OCI-LY1 (cell line): ENCODE measurements at regions not wholly inside any gene's neighbourhood (a gene's known extent, or its start where the extent isn't known, plus 50 kb on each side); places are given as distances from the start of the nearest gene placed in this dataset.

Experiments used
- H2AFZ ChIP-seq: fragments of 200-600 bp; sonication (generic), shearing (Covaris generic); 2 replicates; pipeline ENCODE4 v1.6.0; 2014; ENCODE audit warnings: antibody characterized with exemption, mild to moderate bottlenecking, low read length
- H3F3A ChIP-seq: fragments of 200-600 bp; sonication (generic), shearing (Covaris generic); 2 replicates; pipeline ENCODE4 v1.6.0; 2014; ENCODE audit warnings: mild to moderate bottlenecking, antibody characterized with exemption, low read length, moderate library complexity; ENCODE audit not compliant: insufficient read depth
- H3K27ac ChIP-seq: fragments of 200-600 bp; sonication (generic); 2 replicates; pipeline ENCODE4 v1.5.1; 2014; ENCODE audit warnings: low read length, mixed run types, mild to moderate bottlenecking, low read depth; ENCODE audit not compliant: poor library complexity, severe bottlenecking
- H3K27me3 ChIP-seq: fragments of 200-600 bp; sonication (generic); 2 replicates; pipeline ENCODE4 v1.6.0; 2014; ENCODE audit warnings: antibody characterized with exemption, mild to moderate bottlenecking, low read length, moderate library complexity; ENCODE audit not compliant: insufficient read depth
- H3K36me3 ChIP-seq: fragments of 200-600 bp; sonication (generic); 2 replicates; pipeline ENCODE4 v1.6.1; 2014; ENCODE audit warnings: mild to moderate bottlenecking, antibody characterized with exemption, low read length, moderate library complexity, mixed read lengths; ENCODE audit not compliant: insufficient read depth
- H3K4me1 ChIP-seq: fragments of 200-600 bp; sonication (generic); 2 replicates; pipeline ENCODE4 v1.5.1; 2014; ENCODE audit warnings: mild to moderate bottlenecking, low read length, moderate library complexity; ENCODE audit not compliant: insufficient read depth, severe bottlenecking
- H3K4me2 ChIP-seq: fragments of 200-600 bp; sonication (generic), shearing (Covaris generic); 2 replicates; pipeline ENCODE4 v1.6.1; 2014; ENCODE audit warnings: low read length
- H3K4me3 ChIP-seq: fragments of 200-600 bp; sonication (generic); 2 replicates; pipeline ENCODE4 v1.5.1; 2014; ENCODE audit warnings: low read length, low read depth, mild to moderate bottlenecking, mixed read lengths; ENCODE audit not compliant: poor library complexity, severe bottlenecking
- H3K79me2 ChIP-seq: fragments of 200-600 bp; shearing (Covaris generic); 2 replicates; pipeline ENCODE4 v1.6.1; 2016; ENCODE audit warnings: mixed run types, low read length, mixed read lengths; ENCODE audit not compliant: insufficient read depth
- H3K9ac ChIP-seq: fragments of 200-600 bp; sonication (generic), shearing (Covaris generic); 2 replicates; pipeline ENCODE4 v1.6.1; 2014; ENCODE audit warnings: mild to moderate bottlenecking, low read length, mixed read lengths
- H3K9me2 ChIP-seq: fragments of 200-600 bp; sonication (generic), shearing (Covaris generic); 2 replicates; pipeline ENCODE4 v1.6.1; 2014; ENCODE audit warnings: low read depth, mild to moderate bottlenecking, low read length, mixed read lengths
- H3K9me3 ChIP-seq: fragments of 200-600 bp; shearing (Covaris generic); 2 replicates; pipeline ENCODE4 v1.6.1; 2014; ENCODE audit warnings: low read length, mixed read lengths
- H4K20me1 ChIP-seq: fragments of 200-600 bp; sonication (generic), shearing (Covaris generic); 2 replicates; pipeline ENCODE4 v1.6.0; 2016; ENCODE audit warnings: mild to moderate bottlenecking, low read length; ENCODE audit not compliant: insufficient read depth
- EZH2 ChIP-seq: fragments of 200-600 bp; sonication (generic), shearing (Covaris generic); IDR thresholded peaks from 2 replicates; pipeline ENCODE4 v1.8.0; 2017; ENCODE audit warnings: borderline replicate concordance, mixed run types, mild to moderate bottlenecking, antibody characterized with exemption, low read length, moderate library complexity, mixed read lengths
- TF ChIP-seq, protein P1 (sequence below): fragments of 200-600 bp; sonication (generic), shearing (Covaris generic); IDR thresholded peaks from 2 replicates; pipeline ENCODE4 v1.5.1; 2017; ENCODE audit warnings: mild to moderate bottlenecking, antibody characterized with exemption, low read length, moderate library complexity, mixed read lengths

DNA sequence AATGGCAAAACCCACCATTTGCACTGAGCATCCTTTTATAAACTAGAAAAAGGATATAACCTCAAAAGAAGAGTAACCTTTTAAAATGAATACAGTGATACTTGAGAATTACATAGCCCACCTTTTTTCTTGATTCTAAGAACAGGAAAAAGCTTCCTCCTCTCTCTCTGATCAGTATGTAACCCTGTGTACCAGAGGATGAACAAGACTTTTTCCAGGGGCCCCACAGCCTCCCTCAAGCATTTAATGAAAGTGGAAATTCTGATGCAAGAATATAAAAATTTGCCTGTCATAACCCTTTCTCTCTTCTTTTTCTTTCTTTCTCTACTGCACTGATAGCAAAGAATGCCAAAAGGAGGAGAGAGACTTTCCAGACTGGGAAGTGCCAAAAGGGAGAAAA is 64.2 kb upstream of the BTN3A2 start:
- H3F3A ChIP-seq = no peaks in the 10 kb centered on the region

DNA sequence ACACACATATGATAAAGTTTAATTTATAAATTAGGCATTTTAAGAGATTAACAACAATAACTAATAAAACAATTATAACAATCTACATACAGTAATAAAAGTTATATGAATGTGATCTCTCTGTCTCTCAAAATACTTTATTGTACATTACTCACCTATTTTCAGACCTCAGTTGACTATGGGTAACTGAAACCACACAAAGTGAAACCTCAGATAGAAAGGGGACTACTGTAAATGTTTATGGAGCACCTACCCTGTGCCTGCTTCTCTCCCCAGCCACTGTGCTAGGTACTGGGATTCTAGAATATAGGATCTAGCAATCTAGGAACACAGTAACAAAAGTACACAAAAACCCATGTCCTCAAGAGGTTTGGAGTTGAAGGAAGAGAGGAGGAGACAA is 63.4 kb upstream of the BTN3A2 start:
- Histone ChIP-seq H3K9me3 (no peaks in the 10 kb centered on the region), H3F3A (no peaks in the 10 kb centered on the region), H4K20me1 (no peaks in the 10 kb centered on the region), H3K36me3 (no peaks in the 10 kb centered on the region), H3K27ac (no peak overlapping the region), H3K4me2 (no peak overlapping the region), H2AFZ (no peak overlapping the region), H3K4me3 (no peak overlapping the region), H3K9me2 (no peaks in the 10 kb centered on the region), H3K4me1 (peaks cover 24% of the 10 kb centered on the region), H3K27me3 (no peaks in the 10 kb centered on the region), H3K9ac (no peak overlapping the region), H3K79me2 (no peaks in the 10 kb centered on the region)
- TF ChIP-seq, protein P1, sequence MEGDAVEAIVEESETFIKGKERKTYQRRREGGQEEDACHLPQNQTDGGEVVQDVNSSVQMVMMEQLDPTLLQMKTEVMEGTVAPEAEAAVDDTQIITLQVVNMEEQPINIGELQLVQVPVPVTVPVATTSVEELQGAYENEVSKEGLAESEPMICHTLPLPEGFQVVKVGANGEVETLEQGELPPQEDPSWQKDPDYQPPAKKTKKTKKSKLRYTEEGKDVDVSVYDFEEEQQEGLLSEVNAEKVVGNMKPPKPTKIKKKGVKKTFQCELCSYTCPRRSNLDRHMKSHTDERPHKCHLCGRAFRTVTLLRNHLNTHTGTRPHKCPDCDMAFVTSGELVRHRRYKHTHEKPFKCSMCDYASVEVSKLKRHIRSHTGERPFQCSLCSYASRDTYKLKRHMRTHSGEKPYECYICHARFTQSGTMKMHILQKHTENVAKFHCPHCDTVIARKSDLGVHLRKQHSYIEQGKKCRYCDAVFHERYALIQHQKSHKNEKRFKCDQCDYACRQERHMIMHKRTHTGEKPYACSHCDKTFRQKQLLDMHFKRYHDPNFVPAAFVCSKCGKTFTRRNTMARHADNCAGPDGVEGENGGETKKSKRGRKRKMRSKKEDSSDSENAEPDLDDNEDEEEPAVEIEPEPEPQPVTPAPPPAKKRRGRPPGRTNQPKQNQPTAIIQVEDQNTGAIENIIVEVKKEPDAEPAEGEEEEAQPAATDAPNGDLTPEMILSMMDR = no peak
- no peak for TF ChIP-seq EZH2

More for the DNA sequence above, 64.2 kb upstream of the BTN3A2 start:
- H3K27me3 ChIP-seq = no peaks in the 10 kb centered on the region
- no peaks in the 10 kb centered on the region for H3K9me3 ChIP-seq
- no peak overlapping the region for H2AFZ ChIP-seq
- no peaks in the 10 kb centered on the region for H4K20me1 ChIP-seq
- H3K4me3 ChIP-seq = no peak overlapping the region
- no peak overlapping the region for H3K27ac ChIP-seq
- no peak for TF ChIP-seq EZH2
- TF ChIP-seq, protein P1 = no peak
- H3K9ac ChIP-seq = no peak overlapping the region
- peaks cover 23% of the 10 kb centered on the region for H3K4me1 ChIP-seq
- no peaks in the 10 kb centered on the region for H3K36me3 ChIP-seq
- H3K79me2 ChIP-seq = no peaks in the 10 kb centered on the region
- H3K9me2 ChIP-seq = no peaks in the 10 kb centered on the region
- no peak overlapping the region for H3K4me2 ChIP-seq

DNA sequence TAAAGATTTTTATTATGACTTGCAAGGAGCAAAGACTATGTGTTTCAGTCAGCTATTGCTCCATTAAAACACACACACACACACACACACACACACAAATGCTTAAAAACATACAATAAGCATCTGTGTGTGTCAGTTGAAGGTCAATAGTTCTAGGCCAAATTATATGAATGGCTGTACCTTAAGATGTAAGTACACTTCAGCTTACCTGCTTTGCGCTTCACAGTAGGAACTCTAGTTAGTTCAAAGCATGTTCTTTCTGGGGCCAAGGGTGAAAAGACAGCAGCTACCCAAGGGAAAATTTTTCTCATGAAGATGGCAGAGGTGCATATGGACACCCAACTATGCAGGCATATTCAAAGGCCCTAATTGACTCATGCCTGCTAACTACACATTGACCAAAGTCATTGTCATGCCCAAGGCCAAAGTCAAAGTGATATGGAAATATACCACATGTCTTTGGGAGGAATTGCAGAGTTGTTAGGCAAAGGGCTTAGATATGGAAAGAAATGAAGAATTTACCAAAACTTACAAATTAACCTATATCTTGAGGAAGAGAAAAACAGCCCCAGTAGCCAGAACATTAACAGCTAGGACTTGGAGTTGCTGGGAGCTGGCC is 61.9 kb upstream of the BTN3A2 start:
- H3K9ac ChIP-seq = no peak overlapping the region
- H3K79me2 ChIP-seq = no peaks in the 10 kb centered on the region

More for the DNA sequence above, 61.9 kb upstream of the BTN3A2 start:
- Histone ChIP-seq H3K4me3 (no peak overlapping the region), H3K4me2 (no peak overlapping the region), H3K9me3 (no peaks in the 10 kb centered on the region), H2AFZ (no peak overlapping the region), H3K4me1 (peaks cover 24% of the 10 kb centered on the region), H4K20me1 (no peaks in the 10 kb centered on the region), H3K27me3 (no peaks in the 10 kb centered on the region), H3K9me2 (no peaks in the 10 kb centered on the region), H3F3A (no peaks in the 10 kb centered on the region), H3K36me3 (no peaks in the 10 kb centered on the region), H3K27ac (no peak overlapping the region)
- TF ChIP-seq, protein P1 = no peak
